ENCODE measurements at regions not wholly inside any gene's neighbourhood (a gene's known extent, or its start where the extent isn't known, plus 50 kb on each side); places are given as distances from the start of the nearest gene placed in this dataset.
"Not testable (repeated sequence)": the region's sequence is repeated elsewhere in the genome, so short reads cannot be mapped to it uniquely, and the experiment has no call there.

DNA sequence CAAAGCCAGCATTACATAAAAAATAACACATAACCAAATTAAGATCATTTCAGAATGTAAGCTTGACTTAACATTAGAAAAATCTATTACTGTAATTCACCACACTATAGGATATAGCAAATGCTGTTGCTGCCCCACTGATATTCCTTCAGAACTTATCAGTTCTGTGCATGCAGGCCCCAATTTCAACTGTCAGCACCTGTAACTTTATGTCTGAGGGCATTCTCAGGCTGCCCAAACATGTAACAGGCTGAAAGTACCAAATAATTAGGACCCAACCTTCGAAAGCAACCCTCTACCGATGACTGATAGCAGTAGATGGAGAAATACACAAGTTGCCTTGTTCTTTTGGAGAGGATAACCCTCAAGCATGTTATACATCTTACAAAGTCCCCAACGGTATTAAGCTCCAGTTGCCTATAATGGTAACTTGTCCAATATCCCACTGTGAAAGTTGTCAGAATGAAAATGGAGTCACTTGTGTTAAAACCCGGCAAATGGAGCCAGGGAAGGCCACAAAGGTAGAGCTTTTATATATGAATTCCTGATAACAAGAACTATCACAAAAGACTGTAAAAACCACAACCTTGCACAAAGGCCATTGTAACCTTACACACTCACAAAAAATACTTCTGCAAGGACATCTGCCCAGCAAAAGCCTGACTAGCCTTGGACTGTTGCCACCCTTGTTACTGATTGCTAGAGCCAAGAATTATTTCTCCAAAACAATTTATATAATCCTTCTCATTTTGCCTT is 66.9 kb upstream of the ZNF746 start:
- no peak for DNase-seq

DNA sequence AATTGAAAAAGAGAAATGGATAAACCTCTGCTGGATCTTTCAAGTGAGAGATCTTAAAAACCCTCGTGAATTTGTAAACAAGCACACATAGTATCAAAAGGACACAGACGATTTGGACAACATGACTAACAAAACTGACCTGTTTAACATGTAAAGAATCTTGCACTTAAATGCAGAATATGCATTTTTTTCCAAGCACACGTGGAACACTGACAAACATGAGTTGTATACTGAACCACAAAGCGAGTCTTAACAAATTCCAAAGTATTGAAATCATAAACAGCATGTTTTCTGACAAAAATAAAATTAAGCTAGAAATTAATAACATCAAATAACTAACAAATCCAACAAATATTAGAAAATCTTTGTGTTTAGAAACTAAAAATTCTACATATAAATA is 65.0 kb upstream of the ZNF746 start:
- no peak for DNase-seq

DNA sequence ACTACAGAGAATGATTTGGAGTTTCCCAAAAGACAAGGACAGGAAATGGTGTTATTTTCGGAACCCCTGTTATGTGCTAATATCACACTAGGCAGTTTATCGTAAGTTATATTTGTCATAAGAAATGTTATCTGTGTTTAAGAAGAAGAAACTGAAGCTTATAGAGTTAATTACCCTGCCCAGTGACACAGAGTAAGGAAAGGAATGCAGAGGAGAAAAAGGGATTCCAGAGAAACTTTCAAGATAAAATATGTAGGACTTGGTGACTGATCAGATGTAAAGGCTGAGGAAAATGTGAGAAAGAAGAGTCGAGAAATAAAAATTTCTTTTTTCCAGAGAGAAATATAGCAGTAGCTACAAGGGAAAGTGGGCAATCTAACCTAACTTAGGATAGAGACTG is 63.5 kb upstream of the ZNF746 start:
- no peak for DNase-seq

DNA sequence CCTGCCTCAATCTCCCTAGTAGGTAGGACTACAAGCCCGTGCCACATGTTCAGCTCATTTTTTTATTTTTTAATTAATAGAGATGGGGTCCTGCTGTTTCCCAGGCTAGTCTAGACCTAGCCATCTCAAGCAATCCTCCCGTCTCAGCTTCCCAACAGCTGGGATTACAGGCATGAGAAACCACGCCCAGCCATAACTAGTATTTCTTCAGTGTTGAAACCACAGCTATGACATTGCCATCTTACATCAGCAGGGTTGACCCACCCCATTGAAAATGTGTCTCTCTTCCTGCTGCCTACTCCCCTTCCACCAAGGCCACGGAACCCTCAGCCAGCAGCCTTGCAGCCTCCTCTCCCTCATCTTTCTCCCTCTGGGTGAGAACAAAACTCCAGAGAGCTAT is 62.1 kb upstream of the ZNF746 start:
- DNase-seq, result no peak

DNA sequence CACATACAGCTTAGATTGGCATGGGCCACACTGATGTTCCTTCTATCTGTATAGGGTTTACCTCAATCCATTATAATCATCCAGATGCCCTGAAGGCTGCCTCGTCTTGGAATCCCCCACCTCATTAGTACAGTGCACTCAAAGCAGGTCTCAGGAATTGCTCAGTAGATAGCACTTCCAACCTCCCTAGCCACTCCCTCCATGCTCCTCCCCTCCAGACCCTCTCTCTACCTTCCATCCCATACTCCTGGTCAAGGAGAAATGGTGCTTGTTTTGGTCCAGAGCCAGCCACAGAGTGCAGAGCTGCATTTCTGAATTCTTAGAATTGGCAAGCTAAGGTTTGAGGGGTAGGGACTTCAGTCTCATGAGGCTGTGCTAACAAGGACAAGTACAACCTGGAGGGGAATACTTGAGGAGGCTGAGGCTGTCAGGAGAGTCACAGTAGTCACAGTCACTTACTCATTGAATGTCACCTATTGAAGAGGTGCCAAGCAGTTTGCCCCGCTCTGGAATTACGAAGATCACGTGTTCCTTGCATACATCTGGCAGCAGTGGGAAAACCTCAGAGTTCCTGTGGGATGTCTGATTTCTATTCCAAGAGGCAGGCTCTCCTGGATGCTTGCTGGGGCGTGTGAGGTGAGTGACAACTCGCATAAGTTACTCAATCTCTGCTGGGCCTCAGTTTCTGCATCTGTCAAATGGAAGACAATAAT is 60.7 kb upstream of the ZNF746 start:
- no peak for DNase-seq

DNA sequence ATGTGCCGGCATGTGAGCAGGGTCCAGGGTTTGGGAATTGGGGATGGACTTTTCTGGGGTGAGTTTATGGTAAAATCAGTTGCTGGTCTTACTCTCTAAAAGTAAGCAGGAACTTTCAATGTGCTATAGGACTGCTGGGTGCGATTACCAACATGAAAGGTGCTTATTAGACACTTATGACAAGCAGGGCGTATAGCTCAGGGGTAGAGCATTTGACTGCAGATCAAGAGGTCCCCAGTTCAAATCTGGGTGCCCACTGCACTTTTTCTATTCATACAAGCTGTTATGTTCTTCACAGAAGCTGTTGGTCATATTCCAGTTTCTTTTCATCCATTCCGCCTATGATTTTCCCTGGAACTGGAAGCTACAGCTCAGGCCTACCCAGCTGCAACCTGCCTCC is 58.9 kb upstream of the ZNF746 start:
- DNase-seq, result not testable (repeated sequence)

DNA sequence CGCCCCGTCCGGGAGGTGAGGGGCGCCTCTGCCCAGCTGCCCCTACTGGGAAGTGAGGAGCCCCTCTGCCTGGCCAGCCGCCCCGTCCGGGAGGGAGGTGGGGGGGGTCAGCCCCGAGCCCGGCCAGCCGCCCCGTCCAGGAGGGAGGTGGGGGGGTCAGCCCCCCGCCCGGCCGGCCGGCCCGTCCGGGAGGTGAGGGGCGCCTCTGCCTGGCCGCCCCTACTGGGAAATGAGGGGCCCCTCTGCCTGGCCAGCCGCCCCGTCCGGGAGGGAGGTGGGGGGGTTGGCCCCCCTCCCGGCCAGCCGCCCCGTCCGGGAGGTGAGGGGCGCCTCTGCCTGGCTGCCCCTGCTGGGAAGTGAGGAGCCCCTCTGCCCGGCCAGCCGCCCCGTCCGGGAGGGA is 57.2 kb upstream of the ZNF746 start:
- DNase-seq, result not testable (repeated sequence)

DNA sequence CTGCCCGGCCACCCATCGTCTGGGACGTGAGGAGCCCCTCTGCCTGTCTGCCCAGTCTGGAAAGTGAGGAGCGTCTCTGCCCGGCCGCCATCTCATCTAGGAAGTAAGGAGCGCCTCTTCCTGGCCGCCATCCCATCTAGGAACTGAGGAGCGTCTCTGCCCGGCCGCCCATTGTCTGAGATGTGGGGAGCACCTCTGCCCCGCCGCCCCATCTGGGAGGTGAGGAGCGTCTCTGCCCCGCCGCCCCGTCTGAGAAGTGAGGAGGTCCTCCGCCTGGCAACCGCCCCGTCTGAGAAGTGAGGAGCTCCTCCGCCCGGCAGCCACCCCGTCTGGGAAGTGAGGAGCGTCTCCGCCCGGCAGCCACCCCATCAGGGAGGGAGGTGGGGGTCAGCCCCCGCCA is 56.4 kb upstream of the ZNF746 start:
- DNase-seq, result not testable (repeated sequence)

DNA sequence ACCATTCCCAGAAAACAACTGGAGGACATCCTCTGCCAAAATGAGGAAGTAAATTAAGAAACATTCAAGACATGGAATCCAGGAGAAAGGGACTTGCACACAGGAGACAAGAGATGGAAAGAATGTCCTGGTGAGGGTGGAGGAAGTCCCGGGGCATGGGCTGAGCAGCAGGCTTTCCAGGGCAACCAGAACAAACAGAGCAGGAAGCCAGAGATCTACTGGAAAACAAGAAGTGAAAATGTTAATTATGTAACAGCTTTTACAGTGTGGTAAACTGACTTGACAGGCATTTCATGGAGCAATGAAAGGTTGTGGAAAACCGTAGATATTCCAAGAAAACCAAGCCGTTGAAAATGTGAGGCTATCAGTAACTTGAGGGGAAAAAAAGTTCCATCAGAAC is 55.2 kb upstream of the ZNF746 start:
- DNase-seq, result no peak

All from T-helper 1 cell (primary cell).